Colonic mucosa (tissue), 4 donors: ENCODE measurements at regions not wholly inside any gene's neighbourhood (a gene's known extent, or its start where the extent isn't known, plus 50 kb on each side); places are given as distances from the start of the nearest gene placed in this dataset.
A peak's percentile ranks its signal among the peaks of the same experiment; 100 is the strongest.
"Not testable (repeated sequence)": the region's sequence is repeated elsewhere in the genome, so short reads cannot be mapped to it uniquely, and the experiment has no call there.

ENCODE experiments used
- DNase-seq: peaks from one replicate; pipeline ENCODE4 v3.0.0-alpha.2; 2020
- H3K27ac ChIP-seq: fragments of 200-600 bp; one replicate; pipeline ENCODE4 v1.8.0; 2021
- H3K27me3 ChIP-seq: fragments of 200-600 bp; one replicate; pipeline ENCODE4 v1.8.0; 2021
- H3K36me3 ChIP-seq: fragments of 200-600 bp; one replicate; pipeline ENCODE4 v1.8.0; 2021
- H3K4me1 ChIP-seq: fragments of 200-600 bp; one replicate; pipeline ENCODE4 v1.8.0; 2021; ENCODE audit warnings: mild to moderate bottlenecking
- H3K4me3 ChIP-seq: fragments of 200-600 bp; one replicate; pipeline ENCODE4 v1.8.0; 2021
- H3K9ac ChIP-seq, 2 donors: one replicate each; pipeline ENCODE4 v1.7.0; 2013; ENCODE audit warnings: control low read depth in 2 of 2, low read depth in 2 of 2, low read length in 2 of 2
- H3K9me3 ChIP-seq: fragments of 200-600 bp; one replicate; pipeline ENCODE4 v1.8.0; 2021
- CTCF ChIP-seq: fragments of 200-600 bp; IDR thresholded peaks from one replicate; pipeline ENCODE4 v1.8.0; 2022; ENCODE audit warnings: antibody characterized with exemption, mild to moderate bottlenecking
- intact Hi-C: fragments of 100-400 bp; cut with DNase I; formaldehyde crosslinking; loops from one replicate; pipeline ENCODE4 v1.14.1; 2022
- donor health status: healthy.
- donor health status: DM: no; HTN: no; CAD: no.
- donor health status: DM: no; HTN: no; CAD: no.

GRCh38 chr1:29685387-29685786, 449.1 kb downstream of the PTPRU start:
- H3K4me1 ChIP-seq, result no peaks in the 10 kb centered on the region
- no peak overlapping the region for H3K4me3 ChIP-seq
- H3K9me3 ChIP-seq, result no peaks in the 10 kb centered on the region
- H3K9ac ChIP-seq, result no peak overlapping the region
- no peak for TF ChIP-seq CTCF
- DNase-seq, result no peak
- no peaks in the 10 kb centered on the region for H3K36me3 ChIP-seq
- intact Hi-C loops, result no loop called here
- no peaks in the 10 kb centered on the region for H3K27me3 ChIP-seq
- H3K27ac ChIP-seq, result no peak overlapping the region

GRCh38 chr1:29684141-29684540, 447.8 kb downstream of the PTPRU start:
- no peak for TF ChIP-seq CTCF

GRCh38 chr1:29683472-29683871, 447.1 kb downstream of the PTPRU start:
- peak; percentile 3 for DNase-seq

More at GRCh38 chr1:29684141-29684540, 447.8 kb downstream of the PTPRU start:
- H3K9me3 ChIP-seq, result no peaks in the 10 kb centered on the region
- no peaks in the 10 kb centered on the region for H3K36me3 ChIP-seq
- H3K4me3 ChIP-seq, result no peak overlapping the region
- no peak overlapping the region for H3K9ac ChIP-seq
- H3K27me3 ChIP-seq, result no peaks in the 10 kb centered on the region
- peak; percentile 6 for DNase-seq
- H3K27ac ChIP-seq, result no peak overlapping the region
- H3K4me1 ChIP-seq, result no peaks in the 10 kb centered on the region
- intact Hi-C loops, result no loop called here

GRCh38 chr1:29682919-29683295, 446.6 kb downstream of the PTPRU start:
- intact Hi-C loops, result no loop called here
- H3K27ac ChIP-seq, result no peak overlapping the region
- H3K9ac ChIP-seq, result no peak overlapping the region
- no peaks in the 10 kb centered on the region for H3K9me3 ChIP-seq
- H3K4me1 ChIP-seq, result no peaks in the 10 kb centered on the region
- H3K27me3 ChIP-seq, result no peaks in the 10 kb centered on the region
- TF ChIP-seq CTCF, result no peak
- H3K4me3 ChIP-seq, result no peak overlapping the region
- no peaks in the 10 kb centered on the region for H3K36me3 ChIP-seq
- no peak for DNase-seq

More at GRCh38 chr1:29683472-29683871, 447.1 kb downstream of the PTPRU start:
- no peak overlapping the region for H3K4me3 ChIP-seq
- intact Hi-C loops, result no loop called here
- no peaks in the 10 kb centered on the region for H3K9me3 ChIP-seq
- H3K27me3 ChIP-seq, result no peaks in the 10 kb centered on the region
- no peaks in the 10 kb centered on the region for H3K36me3 ChIP-seq
- no peaks in the 10 kb centered on the region for H3K4me1 ChIP-seq
- no peak overlapping the region for H3K27ac ChIP-seq
- no peak for TF ChIP-seq CTCF
- no peak overlapping the region for H3K9ac ChIP-seq

- H3K4me3 ChIP-seq, result no peak overlapping the region
- H3K27ac ChIP-seq, result no peak overlapping the region
- H3K4me1 ChIP-seq, result no peaks in the 10 kb centered on the region
- no peaks in the 10 kb centered on the region for H3K9me3 ChIP-seq
- DNase-seq, result peak; percentile 2
- TF ChIP-seq CTCF, result no peak
- H3K9ac ChIP-seq, result no peak overlapping the region
- H3K27me3 ChIP-seq, result no peaks in the 10 kb centered on the region
- intact Hi-C loops, result no loop called here
- no peaks in the 10 kb centered on the region for H3K36me3 ChIP-seq
Observed at GRCh38 chr1:29682171-29682918, 446.0 kb downstream of the PTPRU start.

- H3K4me1 ChIP-seq, intact Hi-C loops, DNase-seq, H3K36me3 ChIP-seq, H3K27me3 ChIP-seq, H3K27ac ChIP-seq, H3K9ac ChIP-seq, H3K4me3 ChIP-seq, H3K9me3 ChIP-seq: not testable (repeated sequence)
Observed at GRCh38 chr1:29681416-29681815, 445.1 kb downstream of the PTPRU start.
